Neural cell (in vitro differentiated cells): ENCODE measurements at regions not wholly inside any gene's neighbourhood (a gene's known extent, or its start where the extent isn't known, plus 50 kb on each side); places are given as distances from the start of the nearest gene placed in this dataset.

Source experiments
- H2AFZ ChIP-seq: fragments of 200-600, 300-800 bp; sonication (generic), shearing (Covaris generic); 2 replicates; pipeline ENCODE4 v1.6.0; 2014; ENCODE audit warnings: low read depth, mild to moderate bottlenecking, antibody characterized with exemption, low read length, moderate library complexity
- H3F3A ChIP-seq: fragments of 200-600 bp; shearing (Covaris generic); 2 replicates; pipeline ENCODE4 v1.6.1; 2016; ENCODE audit warnings: mild to moderate bottlenecking, moderate library complexity, mixed read lengths, antibody characterized with exemption, low read length; ENCODE audit not compliant: insufficient read depth, poor library complexity, severe bottlenecking
- H3K27ac ChIP-seq: fragments of 200-600, 300-800 bp; sonication (generic), shearing (Covaris generic); 2 replicates; pipeline ENCODE4 v1.5.1; 2014; ENCODE audit warnings: mild to moderate bottlenecking, low read length, moderate library complexity
- H3K27me3 ChIP-seq: fragments of 300-800, 200-600 bp; sonication (generic), shearing (Covaris generic); 2 replicates; pipeline ENCODE4 v1.6.0; 2014; ENCODE audit warnings: mild to moderate bottlenecking, low read depth, low read length, moderate library complexity; ENCODE audit not compliant: insufficient read depth
- H3K36me3 ChIP-seq: fragments of 300-800, 200-600 bp; sonication (generic), shearing (Covaris generic); 2 replicates; pipeline ENCODE4 v1.5.1; 2014; ENCODE audit warnings: mild to moderate bottlenecking, antibody characterized with exemption, low read length, moderate library complexity; ENCODE audit not compliant: insufficient read depth
- H3K4me2 ChIP-seq: fragments of 300-800, 200-600 bp; sonication (generic), shearing (Covaris generic); 2 replicates; pipeline ENCODE4 v1.6.0; 2014; ENCODE audit warnings: mild to moderate bottlenecking, low read length
- H3K4me3 ChIP-seq: fragments of 300-800, 200-600 bp; sonication (generic), shearing (Covaris generic); 2 replicates; pipeline ENCODE4 v1.5.1; 2014; ENCODE audit warnings: mild to moderate bottlenecking, low read length, moderate library complexity
- H3K79me2 ChIP-seq: fragments of 200-600 bp; shearing (Covaris generic); replicated peaks from 2 replicates; pipeline ENCODE4 v1.6.0; 2014; ENCODE audit warnings: mild to moderate bottlenecking, low read length, moderate library complexity; ENCODE audit not compliant: insufficient read depth
- H3K9ac ChIP-seq: fragments of 300-800, 200-600 bp; sonication (generic), shearing (Covaris generic); 2 replicates; pipeline ENCODE4 v1.6.1; 2016; ENCODE audit warnings: mild to moderate bottlenecking, low read length, mixed read lengths
- H3K9me2 ChIP-seq: fragments of 200-600 bp; shearing (Covaris generic); 2 replicates; pipeline ENCODE4 v1.6.1; 2016; ENCODE audit warnings: mild to moderate bottlenecking, low read length, mixed read lengths; ENCODE audit not compliant: insufficient read depth
- H3K9me3 ChIP-seq: fragments of 200-600, 300-800 bp; sonication (generic), shearing (Covaris generic); 2 replicates; pipeline ENCODE4 v1.6.1; 2016; ENCODE audit warnings: mild to moderate bottlenecking, mixed run types, low read length, moderate library complexity, mixed read lengths
- H4K20me1 ChIP-seq: fragments of 200-600 bp; shearing (Covaris generic); 2 replicates; pipeline ENCODE4 v1.6.1; 2016; ENCODE audit warnings: mild to moderate bottlenecking, mixed run types; ENCODE audit not compliant: insufficient read depth
- CTCF ChIP-seq: fragments of 450-650 bp; IDR thresholded peaks from 2 replicates; pipeline ENCODE4 v1.5.1; 2014; ENCODE audit warnings: antibody characterized with exemption, mild to moderate bottlenecking, moderate library complexity; ENCODE audit not compliant: poor library complexity, severe bottlenecking
- EP300 ChIP-seq: fragments of 450-650 bp; conservative IDR thresholded peaks from 2 replicates; pipeline ENCODE4 v1.6.1; 2014; ENCODE audit warnings: antibody characterized with exemption, mild to moderate bottlenecking, moderate library complexity; ENCODE audit not compliant: poor library complexity, severe bottlenecking
- EZH2 ChIP-seq: fragments of 200-600, 300-800 bp; shearing (Covaris generic), sonication (generic); IDR thresholded peaks from 2 replicates; pipeline ENCODE4 v1.6.1; 2014; ENCODE audit warnings: antibody characterized with exemption, low read length, borderline replicate concordance, mild to moderate bottlenecking; ENCODE audit not compliant: insufficient read depth, poor library complexity, severe bottlenecking
- MXI1 ChIP-seq: fragments of 450-650 bp; conservative IDR thresholded peaks from 2 replicates; pipeline ENCODE4 v1.6.1; 2014; ENCODE audit warnings: antibody characterized with exemption, mild to moderate bottlenecking; ENCODE audit not compliant: poor library complexity, severe bottlenecking
- POLR2AphosphoS5 ChIP-seq: IDR thresholded peaks from 2 replicates; pipeline ENCODE4 v1.6.1; 2012
- RAD21 ChIP-seq: fragments of 450-650 bp; conservative IDR thresholded peaks from 2 replicates; pipeline ENCODE4 v1.6.1; 2014; ENCODE audit warnings: antibody characterized with exemption, mild to moderate bottlenecking, moderate library complexity
- REST ChIP-seq: IDR thresholded peaks from 2 replicates; pipeline ENCODE4 v1.6.1; 2012; ENCODE audit warnings: borderline replicate concordance
- SMC3 ChIP-seq: fragments of 450-650 bp; conservative IDR thresholded peaks from 2 replicates; pipeline ENCODE4 v1.6.1; 2014; ENCODE audit warnings: antibody characterized with exemption, mild to moderate bottlenecking, moderate library complexity; ENCODE audit not compliant: poor library complexity
- TAF1 ChIP-seq: IDR thresholded peaks from 2 replicates; pipeline ENCODE4 v1.6.1; 2012; ENCODE audit warnings: low read depth

GRCh38 chr21:28776251-28776650 lies 216.4 kb downstream of the LTN1 start:
- H3F3A ChIP-seq, result no peaks in the 10 kb centered on the region
- H4K20me1 ChIP-seq, result no peaks in the 10 kb centered on the region
- H3K27ac ChIP-seq, result no peak overlapping the region
- no peaks in the 10 kb centered on the region for H3K79me2 ChIP-seq
- no peak overlapping the region for H3K9ac ChIP-seq
- TF ChIP-seq REST, result no peak
- TF ChIP-seq RAD21, result no peak
- no peak for TF ChIP-seq CTCF
- TF ChIP-seq SMC3, result no peak
- TF ChIP-seq EP300, result no peak
- TF ChIP-seq POLR2AphosphoS5, result no peak
- no peak for TF ChIP-seq TAF1
- TF ChIP-seq MXI1, result no peak
- no peak for TF ChIP-seq EZH2
- H3K4me3 ChIP-seq, result no peak overlapping the region
- H3K27me3 ChIP-seq, result no peaks in the 10 kb centered on the region
- no peaks in the 10 kb centered on the region for H3K9me2 ChIP-seq
- H3K4me2 ChIP-seq, result no peak overlapping the region
- H2AFZ ChIP-seq, result no peak overlapping the region
- no peaks in the 10 kb centered on the region for H3K36me3 ChIP-seq
- H3K9me3 ChIP-seq, result no peaks in the 10 kb centered on the region

- H3K9me3 ChIP-seq, result no peaks in the 10 kb centered on the region
Observed at GRCh38 chr21:28775071-28775470, 217.6 kb downstream of the LTN1 start.

More at GRCh38 chr21:28775071-28775470, 217.6 kb downstream of the LTN1 start:
- Histone ChIP-seq H3K79me2 (no peaks in the 10 kb centered on the region), H3K9ac (no peak overlapping the region), H3K4me3 (no peak overlapping the region), H4K20me1 (no peaks in the 10 kb centered on the region), H3K36me3 (no peaks in the 10 kb centered on the region), H3K27me3 (no peaks in the 10 kb centered on the region), H3F3A (no peaks in the 10 kb centered on the region), H3K9me2 (no peaks in the 10 kb centered on the region), H2AFZ (no peak overlapping the region), H3K4me2 (no peak overlapping the region), H3K27ac (no peak overlapping the region)
- no peak for TF ChIP-seq SMC3
- no peak for TF ChIP-seq REST
- TF ChIP-seq TAF1, result no peak
